ENCODE measurements at regions not wholly inside any gene's neighbourhood (a gene's known extent, or its start where the extent isn't known, plus 50 kb on each side); places are given as distances from the start of the nearest gene placed in this dataset.

DNA sequence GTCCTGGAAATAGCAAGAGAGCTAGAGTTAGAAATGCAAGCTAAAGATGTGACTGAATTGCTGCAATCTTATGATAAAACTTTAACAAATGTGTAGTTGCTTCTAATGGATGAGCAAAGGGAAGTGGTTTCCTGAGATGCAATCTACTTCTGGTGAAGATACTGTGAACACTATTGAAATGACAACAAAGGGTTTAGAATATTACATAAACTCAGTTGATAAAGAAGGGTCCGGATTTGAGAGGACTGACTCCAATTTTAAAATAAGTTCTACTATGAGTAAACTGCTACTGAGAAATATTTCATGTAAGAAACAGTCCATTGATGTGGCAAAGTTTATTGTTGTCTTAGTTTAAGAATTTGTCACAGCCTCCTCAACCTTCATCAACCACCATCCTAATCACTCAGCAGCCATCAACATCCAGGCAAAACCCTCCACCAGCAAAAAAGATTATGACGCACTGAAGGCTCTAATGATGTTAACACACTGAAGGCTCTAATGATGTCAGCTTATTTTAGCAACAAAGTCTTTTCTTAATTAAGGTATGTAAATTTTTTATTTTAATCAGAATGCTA, 376.2 kb downstream of the CDH10 start:
- no peak for TF ChIP-seq ZBTB8A (CRISPR knock-in tag; IDR thresholded peaks at IDR 0.05; ENCODE audit: borderline replicate concordance, low read depth)
- no peak for TF ChIP-seq SMC3 (IDR thresholded peaks at IDR 0.05; ENCODE audit: low read length)
- TF ChIP-seq KDM6A (CRISPR knock-in tag; IDR thresholded peaks at IDR 0.05; ENCODE audit: low read depth) = no peak
- TF ChIP-seq EZH2 (conservative IDR thresholded peaks at IDR 0.05; ENCODE audit: low read depth, low read length) = no peak
- TF ChIP-seq, protein P1, sequence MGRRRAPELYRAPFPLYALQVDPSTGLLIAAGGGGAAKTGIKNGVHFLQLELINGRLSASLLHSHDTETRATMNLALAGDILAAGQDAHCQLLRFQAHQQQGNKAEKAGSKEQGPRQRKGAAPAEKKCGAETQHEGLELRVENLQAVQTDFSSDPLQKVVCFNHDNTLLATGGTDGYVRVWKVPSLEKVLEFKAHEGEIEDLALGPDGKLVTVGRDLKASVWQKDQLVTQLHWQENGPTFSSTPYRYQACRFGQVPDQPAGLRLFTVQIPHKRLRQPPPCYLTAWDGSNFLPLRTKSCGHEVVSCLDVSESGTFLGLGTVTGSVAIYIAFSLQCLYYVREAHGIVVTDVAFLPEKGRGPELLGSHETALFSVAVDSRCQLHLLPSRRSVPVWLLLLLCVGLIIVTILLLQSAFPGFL (CRISPR knock-in tag; IDR thresholded peaks at IDR 0.05) = no peak
- TF ChIP-seq NR2C2 (CRISPR knock-in tag; IDR thresholded peaks at IDR 0.05; ENCODE audit: borderline replicate concordance) = no peak
- no peak for TF ChIP-seq SKI (IDR thresholded peaks at IDR 0.05; ENCODE audit: partially characterized antibody)
- no peak for TF ChIP-seq ZNF335 (CRISPR knock-in tag; IDR thresholded peaks at IDR 0.05)

All from HepG2 (cell line).